H9 (cell line): ENCODE measurements at regions not wholly inside any gene's neighbourhood (a gene's known extent, or its start where the extent isn't known, plus 50 kb on each side); places are given as distances from the start of the nearest gene placed in this dataset.

ENCODE experiments used
- DNase-seq: peaks from one replicate; pipeline ENCODE4 v3.0.0-alpha.2; 2017
- H2AFZ ChIP-seq: one replicate; pipeline ENCODE4 v1.6.1; 2013; ENCODE audit warnings: mild to moderate bottlenecking, low read length, control low read depth, moderate library complexity
- H2AK5ac ChIP-seq: 2 replicates; pipeline ENCODE4 v1.6.1; 2013; ENCODE audit warnings: low read length, control low read depth, mixed read lengths; ENCODE audit not compliant: insufficient read length
- H2BK120ac ChIP-seq: one replicate; pipeline ENCODE4 v1.6.1; 2013; ENCODE audit warnings: low read depth, mild to moderate bottlenecking, low read length, control low read depth, inconsistent platforms; ENCODE audit not compliant: poor library complexity, severe bottlenecking
- H2BK12ac ChIP-seq: 2 replicates; pipeline ENCODE4 v1.6.1; 2013; ENCODE audit warnings: low read length, control low read depth, mixed read lengths, low read depth; ENCODE audit not compliant: insufficient read length
- H2BK15ac ChIP-seq: 2 replicates; pipeline ENCODE4 v1.6.1; 2013; ENCODE audit warnings: low read depth, low read length, control low read depth
- H2BK20ac ChIP-seq: one replicate; pipeline ENCODE4 v1.6.1; 2013; ENCODE audit warnings: low read depth, mild to moderate bottlenecking, low read length, control low read depth, inconsistent platforms; ENCODE audit not compliant: poor library complexity, severe bottlenecking
- H2BK5ac ChIP-seq: 2 replicates; pipeline ENCODE4 v1.6.1; 2013; ENCODE audit warnings: low read length, control low read depth, mixed read lengths; ENCODE audit not compliant: insufficient read length
- H3K14ac ChIP-seq: 2 replicates; pipeline ENCODE4 v1.6.1; 2013; ENCODE audit warnings: low read length, control low read depth; ENCODE audit not compliant: insufficient read depth
- H3K18ac ChIP-seq: 2 replicates; pipeline ENCODE4 v1.6.1; 2013; ENCODE audit warnings: low read depth, mild to moderate bottlenecking, mixed read lengths, low read length, control low read depth; ENCODE audit not compliant: insufficient read length
- H3K23ac ChIP-seq: 2 replicates; pipeline ENCODE4 v1.6.1; 2013; ENCODE audit warnings: low read length, control low read depth, mixed read lengths, low read depth; ENCODE audit not compliant: insufficient read length
- H3K23me2 ChIP-seq: 2 replicates; pipeline ENCODE4 v1.6.1; 2013; ENCODE audit warnings: low read depth, mild to moderate bottlenecking, mixed read lengths, low read length, control low read depth; ENCODE audit not compliant: insufficient read length, poor library complexity, severe bottlenecking
- H3K27ac ChIP-seq: 2 replicates; pipeline ENCODE4 v1.5.1; 2013; ENCODE audit warnings: low read length, control low read depth, mixed read lengths, low read depth; ENCODE audit not compliant: insufficient read length
- H3K27me3 ChIP-seq: 2 replicates; pipeline ENCODE4 v1.6.1; 2013; ENCODE audit warnings: low read length, control low read depth, inconsistent platforms; ENCODE audit not compliant: insufficient read depth
- H3K4ac ChIP-seq: 2 replicates; pipeline ENCODE4 v1.6.1; 2013; ENCODE audit warnings: low read depth, mild to moderate bottlenecking, control low read depth, inconsistent platforms, low read length, moderate library complexity
- H3K4me1 ChIP-seq: 2 replicates; pipeline ENCODE4 v1.6.1; 2013; ENCODE audit warnings: low read length, control low read depth, inconsistent platforms; ENCODE audit not compliant: insufficient read depth
- H3K4me2 ChIP-seq: 2 replicates; pipeline ENCODE4 v1.6.1; 2013; ENCODE audit warnings: low read length, control low read depth, mixed read lengths; ENCODE audit not compliant: insufficient read length, insufficient read depth
- H3K56ac ChIP-seq: 2 replicates; pipeline ENCODE4 v1.6.1; 2013; ENCODE audit warnings: low read depth, mild to moderate bottlenecking, mixed read lengths, low read length, control low read depth; ENCODE audit not compliant: insufficient read length
- H3K79me1 ChIP-seq: 2 replicates; pipeline ENCODE4 v1.6.1; 2013; ENCODE audit warnings: low read depth, mild to moderate bottlenecking, moderate library complexity, low read length, control low read depth, inconsistent platforms; ENCODE audit not compliant: insufficient read depth, poor library complexity, severe bottlenecking
- H3K79me2 ChIP-seq: 2 replicates; pipeline ENCODE4 v1.6.1; 2013; ENCODE audit warnings: low read length, control low read depth, inconsistent platforms; ENCODE audit not compliant: insufficient read depth
- H3K9ac ChIP-seq: 2 replicates; pipeline ENCODE4 v1.6.1; 2013; ENCODE audit warnings: low read length, control low read depth, mixed read lengths; ENCODE audit not compliant: insufficient read length; ENCODE audit errors: extremely low read depth
- H3K9me3 ChIP-seq: one replicate; pipeline ENCODE4 v1.6.1; 2013; ENCODE audit warnings: low read depth, low read length, inconsistent platforms; ENCODE audit not compliant: control insufficient read depth
- H3T11ph ChIP-seq: one replicate; pipeline ENCODE4 v1.6.1; 2013; ENCODE audit warnings: mild to moderate bottlenecking, low read length, control low read depth, inconsistent platforms
- H4K20me1 ChIP-seq: one replicate; pipeline ENCODE4 v1.6.1; 2013; ENCODE audit not compliant: control insufficient read depth, insufficient read length, insufficient read depth
- H4K5ac ChIP-seq: 2 replicates; pipeline ENCODE4 v1.6.1; 2013; ENCODE audit warnings: low read depth, mild to moderate bottlenecking, mixed read lengths, low read length, control low read depth; ENCODE audit not compliant: insufficient read length
- H4K8ac ChIP-seq: replicated peaks from 2 replicates; pipeline ENCODE4 v1.6.1; 2013; ENCODE audit warnings: low read length, control low read depth, mixed read lengths, low read depth; ENCODE audit not compliant: insufficient read length
- H4K91ac ChIP-seq: 2 replicates; pipeline ENCODE4 v1.6.1; 2013; ENCODE audit warnings: low read depth, mild to moderate bottlenecking, moderate library complexity, mixed read lengths, low read length, control low read depth; ENCODE audit not compliant: insufficient read length
- H3K27ac Mint-ChIP-seq, 3 experiments: 2 replicates in 2 of 3; 3 replicates in 1 of 3; pipeline ENCODE4 v1.8.0; 2020 to 2021; ENCODE audit warnings: mixed read lengths in 3 of 3, mild to moderate bottlenecking in 1 of 3, moderate library complexity in 1 of 3
- H3K27me3 Mint-ChIP-seq: 2 replicates; pipeline ENCODE4 v1.8.0; 2021; ENCODE audit warnings: low read depth, mild to moderate bottlenecking, moderate library complexity, mixed read lengths
- H3K36me3 Mint-ChIP-seq, 3 experiments: 2 replicates in 2 of 3; 3 replicates in 1 of 3; pipeline ENCODE4 v1.8.0; 2020 to 2021; ENCODE audit warnings: low read depth in 3 of 3, mixed read lengths in 3 of 3; ENCODE audit not compliant: insufficient read depth in 1 of 3
- H3K4me1 Mint-ChIP-seq, 2 experiments: 2 replicates each; pipeline ENCODE4 v1.8.0; 2020; ENCODE audit warnings: mixed read lengths in 2 of 2
- H3K4me3 Mint-ChIP-seq, 2 experiments: 2 replicates in 1 of 2; 3 replicates in 1 of 2; pipeline ENCODE4 v1.8.0; 2020 to 2021; ENCODE audit warnings: mild to moderate bottlenecking in 2 of 2, mixed read lengths in 2 of 2, moderate library complexity in 1 of 2
- H3K9me3 Mint-ChIP-seq, 2 experiments: 2 replicates in 1 of 2; 3 replicates in 1 of 2; pipeline ENCODE4 v1.8.0; 2020; ENCODE audit warnings: mild to moderate bottlenecking in 2 of 2, mixed read lengths in 2 of 2, moderate library complexity in 1 of 2
- CTCF ChIP-seq: fragments of 200-600 bp; sonication (generic); conservative IDR thresholded peaks from 3 replicates; pipeline ENCODE4 v1.8.0; 2021; ENCODE audit warnings: antibody characterized with exemption, mild to moderate bottlenecking
- WGBS: extraction: QIAGEN DNeasy Blood & Tissue Kit; methylation state at CpG from one replicate; pipeline ENCODE4 v1.1.7; 2013; ENCODE audit warnings: missing lambda C conversion rate, low lambda C conversion rate, mixed read lengths; ENCODE audit not compliant: insufficient read length; ENCODE audit errors: extremely low coverage; 5-methylcytosine and 5-hydroxymethylcytosine counted together

GRCh38 chr1:99371413-99371812 lies 107.1 kb downstream of the PLPPR4 start:
- no peak for TF ChIP-seq CTCF
- Histone ChIP-seq H4K20me1 (no peaks in the 10 kb centered on the region), H3K27ac (no peak overlapping the region), H2BK5ac (no peak overlapping the region), H3K56ac (no peak overlapping the region), H3K23ac (no peak overlapping the region), H3K79me1 (no peaks in the 10 kb centered on the region), H2BK12ac (no peak overlapping the region), H4K8ac (no peak overlapping the region), H3T11ph (no peak overlapping the region), H3K23me2 (no peaks in the 10 kb centered on the region), H2AFZ (no peak overlapping the region), H3K4ac (no peak overlapping the region), H3K4me2 (no peak overlapping the region), H3K9me3 (no peaks in the 10 kb centered on the region), H2BK20ac (no peak overlapping the region), H4K91ac (no peak overlapping the region), H3K4me1 (no peaks in the 10 kb centered on the region), H3K9ac (no peak overlapping the region), H2AK5ac (no peak overlapping the region), H2BK120ac (no peak overlapping the region), H3K18ac (no peak overlapping the region), H3K27me3 (no peaks in the 10 kb centered on the region), H3K79me2 (no peaks in the 10 kb centered on the region), H3K14ac (no peak overlapping the region), H2BK15ac (no peak overlapping the region), H4K5ac (no peak overlapping the region)
- H3K27ac Mint-ChIP-seq = no peak overlapping the region
- no peaks in the 10 kb centered on the region for H3K36me3 Mint-ChIP-seq
- no CpG with 5 or more reads among the region's 1 CpG for WGBS
- H3K27me3 Mint-ChIP-seq = no peaks in the 10 kb centered on the region; the same call in 1 of the 2 replicates
- no peak for DNase-seq
- no peaks in the 10 kb centered on the region for H3K9me3 Mint-ChIP-seq
- no peak overlapping the region for H3K4me3 Mint-ChIP-seq
- H3K4me1 Mint-ChIP-seq = no peaks in the 10 kb centered on the region
